22Rv1 (cell line): ENCODE measurements at regions not wholly inside any gene's neighbourhood (a gene's known extent, or its start where the extent isn't known, plus 50 kb on each side); places are given as distances from the start of the nearest gene placed in this dataset.

Source experiments
- ZFX ChIP-seq: fragments of 450-650 bp; IDR thresholded peaks from 2 replicates; pipeline ENCODE4 v1.6.1; 2017; ENCODE audit warnings: antibody characterized with exemption, borderline replicate concordance
- TF ChIP-seq, protein P1 (sequence below): fragments of 450-650 bp; IDR thresholded peaks from 2 replicates; pipeline ENCODE4 v1.5.1; 2017; ENCODE audit warnings: mild to moderate bottlenecking

DNA sequence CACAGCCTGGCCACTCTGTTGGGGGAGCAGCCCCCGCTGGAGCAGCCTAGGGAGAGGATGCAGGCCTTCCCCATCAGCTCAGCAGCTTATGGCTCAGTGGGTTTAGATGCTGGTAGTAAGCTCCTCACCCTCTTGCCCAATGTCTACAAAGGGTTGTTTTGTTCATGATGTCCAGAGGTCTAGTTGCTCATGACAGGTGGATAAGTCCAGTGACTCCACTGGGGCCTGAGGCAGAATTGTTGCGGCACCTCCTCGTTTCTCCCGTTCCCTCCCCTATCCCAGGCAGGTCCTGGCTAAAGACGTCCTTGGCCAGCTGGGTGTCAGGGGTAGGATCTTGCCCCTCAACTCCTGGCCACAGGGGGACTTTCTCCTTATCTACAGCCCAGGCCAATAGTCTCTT, 233.5 kb upstream of the B3GAT1 start:
- TF ChIP-seq, protein P1, sequence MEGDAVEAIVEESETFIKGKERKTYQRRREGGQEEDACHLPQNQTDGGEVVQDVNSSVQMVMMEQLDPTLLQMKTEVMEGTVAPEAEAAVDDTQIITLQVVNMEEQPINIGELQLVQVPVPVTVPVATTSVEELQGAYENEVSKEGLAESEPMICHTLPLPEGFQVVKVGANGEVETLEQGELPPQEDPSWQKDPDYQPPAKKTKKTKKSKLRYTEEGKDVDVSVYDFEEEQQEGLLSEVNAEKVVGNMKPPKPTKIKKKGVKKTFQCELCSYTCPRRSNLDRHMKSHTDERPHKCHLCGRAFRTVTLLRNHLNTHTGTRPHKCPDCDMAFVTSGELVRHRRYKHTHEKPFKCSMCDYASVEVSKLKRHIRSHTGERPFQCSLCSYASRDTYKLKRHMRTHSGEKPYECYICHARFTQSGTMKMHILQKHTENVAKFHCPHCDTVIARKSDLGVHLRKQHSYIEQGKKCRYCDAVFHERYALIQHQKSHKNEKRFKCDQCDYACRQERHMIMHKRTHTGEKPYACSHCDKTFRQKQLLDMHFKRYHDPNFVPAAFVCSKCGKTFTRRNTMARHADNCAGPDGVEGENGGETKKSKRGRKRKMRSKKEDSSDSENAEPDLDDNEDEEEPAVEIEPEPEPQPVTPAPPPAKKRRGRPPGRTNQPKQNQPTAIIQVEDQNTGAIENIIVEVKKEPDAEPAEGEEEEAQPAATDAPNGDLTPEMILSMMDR, result no peak
- no peak for TF ChIP-seq ZFX
